Choroid plexus epithelial cell (primary cell): ENCODE measurements at regions not wholly inside any gene's neighbourhood (a gene's known extent, or its start where the extent isn't known, plus 50 kb on each side); places are given as distances from the start of the nearest gene placed in this dataset.

ENCODE experiments used
- DNase-seq: peaks from one replicate; pipeline ENCODE4 v3.0.0-alpha.2; 2010; ENCODE audit warnings: low read depth
- H3K4me3 ChIP-seq: 2 replicates; pipeline ENCODE4 v1.5.1; 2011; ENCODE audit warnings: low read depth, mild to moderate bottlenecking, control low read depth, low read length, moderate library complexity
- CTCF ChIP-seq: conservative IDR thresholded peaks from 2 replicates; pipeline ENCODE4 v1.5.1; 2011; ENCODE audit warnings: low read depth, mild to moderate bottlenecking, control low read depth, inconsistent platforms, low read length, moderate library complexity

- DNase-seq: no peak
- TF ChIP-seq CTCF: no peak
- no peak overlapping the region for H3K4me3 ChIP-seq
Observed at GRCh38 chr5:117149312-117149711, 574.7 kb upstream of the SEMA6A start.

GRCh38 chr5:117144086-117144485, 569.5 kb upstream of the SEMA6A start:
- no peak for TF ChIP-seq CTCF
- no peak overlapping the region for H3K4me3 ChIP-seq
- DNase-seq: no peak

DNA sequence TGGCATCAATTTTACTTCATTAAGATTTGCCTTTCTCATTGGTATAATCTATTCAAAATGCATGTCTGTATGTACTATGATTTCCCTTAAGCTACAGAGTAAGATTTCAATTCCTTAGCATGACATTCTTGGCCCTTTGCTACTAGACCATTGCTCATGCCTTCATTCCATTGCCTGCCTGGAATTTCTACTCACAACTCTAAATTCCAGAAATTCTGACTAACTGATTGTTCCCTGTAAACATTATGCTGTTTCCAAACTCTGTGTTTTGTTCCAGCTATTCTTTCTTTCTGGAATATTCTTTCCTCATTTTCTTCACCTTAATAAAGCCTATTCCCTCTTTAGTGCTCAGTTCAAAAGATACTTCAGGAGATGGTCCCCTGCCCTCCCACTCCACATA, 568.8 kb upstream of the SEMA6A start:
- DNase-seq: no peak
- TF ChIP-seq CTCF: no peak
- H3K4me3 ChIP-seq: no peak overlapping the region

GRCh38 chr5:117138523-117138922, 563.9 kb upstream of the SEMA6A start:
- no peak overlapping the region for H3K4me3 ChIP-seq
- TF ChIP-seq CTCF: no peak
- no peak for DNase-seq

DNA sequence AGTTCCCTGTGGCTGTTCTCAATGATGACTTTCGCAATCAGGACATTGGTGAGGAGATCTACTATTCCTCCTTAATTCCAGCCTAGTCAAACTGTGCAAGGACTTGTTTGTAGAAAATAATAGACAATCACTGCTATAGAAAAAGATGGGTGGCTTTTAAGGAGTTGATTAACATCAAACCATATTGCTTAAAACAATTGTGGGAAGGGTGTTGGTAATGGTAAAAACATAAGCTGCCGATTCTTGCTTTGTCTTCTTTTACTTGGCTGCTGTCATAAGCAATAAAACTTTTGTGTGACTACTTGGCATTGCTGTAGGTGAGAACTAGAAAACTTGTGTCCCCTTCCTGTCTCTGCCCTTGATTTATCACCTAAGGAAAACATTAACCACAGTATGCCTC, 561.2 kb upstream of the SEMA6A start:
- H3K4me3 ChIP-seq: no peak overlapping the region
- DNase-seq: no peak
- TF ChIP-seq CTCF: no peak

DNA sequence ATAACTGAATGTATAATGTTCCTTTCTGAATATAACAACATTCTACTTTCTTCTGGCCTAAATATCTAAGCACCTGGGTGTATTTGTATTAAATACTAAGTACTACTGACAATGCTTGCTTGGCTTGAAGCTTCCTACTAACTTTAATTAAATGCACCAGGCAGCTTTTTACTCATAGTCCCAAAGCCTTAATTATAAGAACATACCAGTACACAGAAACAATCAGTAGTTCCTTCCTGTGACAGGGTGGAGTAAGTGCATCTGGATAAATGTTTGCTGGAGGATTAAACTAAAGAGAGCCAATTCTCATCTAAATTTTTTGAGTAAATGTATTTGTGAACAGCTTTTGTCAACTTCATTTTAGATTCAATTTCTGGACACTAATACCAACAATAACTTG, 558.6 kb upstream of the SEMA6A start:
- no peak for DNase-seq
- no peak for TF ChIP-seq CTCF
- no peak overlapping the region for H3K4me3 ChIP-seq

- no peak for DNase-seq
- no peak for TF ChIP-seq CTCF
- H3K4me3 ChIP-seq: no peak overlapping the region
Observed at GRCh38 chr5:117131876-117132275, 557.3 kb upstream of the SEMA6A start.
